Stimulated activated naive CD4-positive, alpha-beta T cell (primary cell): ENCODE measurements at regions not wholly inside any gene's neighbourhood (a gene's known extent, or its start where the extent isn't known, plus 50 kb on each side); places are given as distances from the start of the nearest gene placed in this dataset.

ENCODE experiments used
- DNase-seq, 6 experiments: peaks; one replicate each; lab custom pipeline; 2025; lab: John Stamatoyannopoulos, UW

DNA sequence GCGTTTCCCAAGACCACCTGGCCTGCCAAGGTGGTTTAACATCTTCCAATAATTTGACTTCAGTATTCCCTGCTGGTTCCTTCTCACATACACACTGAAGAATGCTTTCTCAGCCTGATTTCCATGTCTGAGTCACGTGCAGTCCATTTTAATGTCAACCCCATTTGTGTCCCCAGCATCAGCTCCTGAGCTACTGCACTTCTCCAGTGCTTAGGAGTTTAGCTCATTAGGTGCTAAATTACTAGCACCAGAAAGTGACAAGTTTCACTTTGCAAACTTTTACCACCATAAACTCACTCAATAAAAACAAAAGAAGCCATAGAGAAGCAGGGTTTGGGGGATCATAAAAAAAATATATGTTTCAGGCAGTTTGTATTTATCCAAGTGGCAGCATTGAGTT lies 279.3 kb upstream of the SORCS1 start:
- no peak for DNase-seq

DNA sequence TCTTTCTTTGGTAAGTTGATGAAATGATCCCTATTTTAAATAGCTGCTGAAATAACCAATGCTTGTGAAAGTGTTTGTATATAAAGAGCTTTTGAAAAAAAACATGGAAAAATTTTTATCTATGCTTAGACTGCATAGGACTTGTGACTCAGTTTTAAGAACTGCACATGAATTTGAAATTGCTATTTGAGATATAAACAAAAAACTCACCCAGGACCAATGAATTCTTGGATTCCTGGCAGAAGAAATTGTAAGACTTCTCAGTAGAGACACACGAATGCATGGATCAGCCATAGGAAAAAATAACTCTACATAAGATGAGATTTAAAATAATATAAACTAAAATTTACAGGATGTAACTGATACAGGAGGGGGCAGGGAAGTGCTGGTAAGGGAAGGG lies 278.8 kb upstream of the SORCS1 start:
- no peak for DNase-seq

DNA sequence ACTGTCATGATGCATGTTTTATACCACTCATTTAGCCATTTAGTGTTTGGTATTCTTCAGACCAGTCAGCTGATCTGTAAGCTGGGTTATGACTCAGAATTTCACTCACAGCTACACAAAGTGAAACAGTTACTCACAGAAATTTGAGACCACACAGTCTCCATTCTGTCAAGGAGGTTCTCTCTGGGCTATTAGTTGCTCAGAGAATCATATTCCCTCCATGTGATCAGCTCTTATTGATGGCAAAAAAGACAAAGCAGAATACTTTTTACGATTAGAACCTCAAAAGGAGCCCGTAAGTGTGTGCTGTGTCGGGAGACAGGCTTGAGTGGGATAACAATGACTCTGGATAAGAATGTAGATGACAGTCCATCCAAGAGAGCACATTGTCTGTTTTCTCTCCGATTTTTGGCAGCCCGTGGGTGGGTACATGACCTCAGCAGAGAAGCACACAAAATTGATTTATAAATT lies 277.6 kb upstream of the SORCS1 start:
- no peak for DNase-seq

DNA sequence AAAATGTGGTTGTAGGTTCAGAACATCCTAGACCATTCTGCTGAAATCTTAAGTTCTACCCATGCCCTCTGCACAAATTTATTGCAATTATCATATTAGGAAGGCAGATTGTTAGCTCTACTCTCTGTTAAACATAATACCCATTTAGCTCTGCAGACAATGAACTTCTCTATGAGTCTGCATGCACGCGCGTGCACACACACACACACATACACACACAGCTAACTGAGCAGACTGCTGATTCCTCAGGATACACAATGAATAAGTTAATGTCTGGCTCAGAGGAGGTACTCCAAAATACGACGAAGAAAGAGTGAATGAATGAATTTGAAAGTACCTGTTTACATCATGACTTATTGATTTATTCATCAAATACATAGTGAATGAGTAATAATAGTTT lies 276.2 kb upstream of the SORCS1 start:
- no peak for DNase-seq

DNA sequence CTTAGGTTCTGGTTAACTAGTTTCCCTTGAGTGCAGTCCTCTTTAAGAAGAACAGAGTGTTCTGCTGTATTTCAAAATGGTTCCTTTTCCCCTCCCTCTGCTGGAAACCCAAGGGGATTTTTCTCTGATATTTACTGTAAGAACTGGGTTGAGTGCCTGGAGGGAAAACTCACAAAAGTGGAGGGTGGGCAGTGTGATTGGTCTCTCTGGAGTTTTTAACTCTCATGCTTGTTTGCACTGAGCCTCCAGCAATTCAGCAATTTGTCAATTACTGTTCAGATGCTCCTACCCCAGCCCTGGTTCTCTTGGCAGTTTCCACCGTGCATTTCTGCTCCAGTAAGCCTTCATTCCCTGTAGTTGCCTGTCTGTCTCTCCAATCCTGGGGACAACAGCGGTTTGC lies 273.4 kb upstream of the SORCS1 start:
- no peak for DNase-seq

DNA sequence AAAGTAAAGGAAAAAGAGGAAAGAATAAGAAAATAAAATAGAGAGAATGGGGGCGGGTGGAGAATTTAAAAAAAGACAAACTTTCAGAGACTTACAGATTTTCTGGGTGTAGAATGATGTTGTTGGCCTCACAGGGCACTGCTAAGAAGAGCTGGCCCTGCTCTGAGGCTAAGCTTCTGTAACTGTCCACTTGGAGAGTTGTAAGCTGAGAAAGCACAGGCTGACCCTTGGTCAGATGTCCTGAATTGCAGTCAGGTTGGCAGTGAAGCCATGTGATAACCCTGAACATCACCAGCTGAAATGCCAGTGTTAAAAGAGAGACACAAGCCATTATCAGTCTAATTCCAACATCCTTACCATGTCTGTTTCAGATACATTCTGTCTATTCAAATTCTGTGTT lies 272.1 kb upstream of the SORCS1 start:
- DNase-seq: no peak

DNA sequence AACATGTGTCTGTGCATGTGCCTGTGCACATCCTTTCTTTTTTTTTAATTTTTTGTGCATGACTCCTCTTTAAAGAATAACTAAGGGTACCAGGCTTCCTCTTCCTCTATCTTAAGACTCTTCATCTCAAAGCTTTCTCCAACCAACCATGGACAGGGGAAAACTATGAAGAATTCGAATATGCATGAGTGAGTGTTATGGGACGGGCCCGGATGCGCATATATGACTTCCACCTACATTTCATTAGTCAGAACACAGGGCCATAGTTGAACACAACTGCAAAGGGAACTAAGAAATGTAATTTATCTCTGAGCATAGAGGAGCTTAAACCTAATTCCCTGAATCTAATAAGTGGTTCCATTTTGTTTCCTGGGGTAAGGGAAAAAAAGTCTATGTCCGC lies 270.3 kb upstream of the SORCS1 start:
- DNase-seq: no peak

DNA sequence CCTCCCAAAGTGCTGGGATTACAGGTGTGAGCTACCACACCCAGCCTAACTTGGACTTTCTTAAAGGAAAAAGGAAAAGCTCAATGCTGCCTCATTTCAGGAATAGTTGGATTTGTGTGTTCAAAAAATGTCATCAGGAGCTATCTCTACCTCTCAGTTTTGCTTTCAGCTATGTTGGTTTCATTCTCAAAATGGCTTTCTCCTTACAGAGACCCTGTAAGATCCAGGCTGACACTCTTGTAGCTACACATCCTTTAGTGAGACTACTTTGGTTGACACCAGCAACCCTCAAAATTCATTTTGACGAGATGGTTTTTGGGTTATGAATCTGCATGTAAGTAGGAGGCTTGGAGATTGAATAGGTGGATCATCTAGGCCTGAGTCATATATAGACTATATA lies 269.7 kb upstream of the SORCS1 start:
- no peak for DNase-seq

DNA sequence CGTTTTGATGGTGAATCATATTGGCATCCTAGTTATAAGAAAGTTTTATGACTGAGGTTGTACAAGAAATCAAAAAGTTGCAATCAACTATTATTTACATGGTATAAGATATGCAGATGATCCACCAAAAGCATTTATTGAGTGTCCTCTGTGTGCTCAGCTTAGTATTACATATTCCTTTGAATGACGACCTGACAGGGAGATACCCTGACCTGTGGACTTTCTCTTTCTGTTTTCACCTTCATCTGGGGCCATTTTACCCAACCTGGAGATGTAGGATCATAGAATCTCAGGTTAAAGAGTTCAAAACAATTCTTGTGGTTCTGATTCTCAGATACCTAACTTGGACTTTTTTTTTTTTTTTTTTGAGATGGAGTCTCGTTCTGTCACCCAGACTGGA lies 269.1 kb upstream of the SORCS1 start:
- DNase-seq: no peak

DNA sequence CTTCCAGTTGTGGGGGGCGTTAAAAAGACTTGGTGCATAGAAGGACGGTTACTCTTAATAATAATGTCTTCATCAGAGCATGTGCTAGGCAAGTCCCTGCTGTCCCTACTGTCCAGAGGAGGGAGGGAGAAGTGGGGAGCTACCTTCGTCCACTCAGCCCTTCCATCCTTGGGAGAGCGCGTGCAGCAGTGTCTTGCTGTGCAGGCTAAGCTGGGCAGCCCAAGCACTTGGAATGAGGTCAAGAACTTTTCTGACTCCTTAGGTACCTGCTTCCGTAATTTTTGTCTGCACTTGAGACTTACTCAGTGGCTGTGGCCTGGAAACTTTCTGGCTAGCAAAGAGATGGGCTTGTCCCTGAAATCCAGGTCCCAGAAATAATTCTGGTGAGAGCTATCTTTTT lies 265.9 kb upstream of the SORCS1 start:
- DNase-seq: no peak

DNA sequence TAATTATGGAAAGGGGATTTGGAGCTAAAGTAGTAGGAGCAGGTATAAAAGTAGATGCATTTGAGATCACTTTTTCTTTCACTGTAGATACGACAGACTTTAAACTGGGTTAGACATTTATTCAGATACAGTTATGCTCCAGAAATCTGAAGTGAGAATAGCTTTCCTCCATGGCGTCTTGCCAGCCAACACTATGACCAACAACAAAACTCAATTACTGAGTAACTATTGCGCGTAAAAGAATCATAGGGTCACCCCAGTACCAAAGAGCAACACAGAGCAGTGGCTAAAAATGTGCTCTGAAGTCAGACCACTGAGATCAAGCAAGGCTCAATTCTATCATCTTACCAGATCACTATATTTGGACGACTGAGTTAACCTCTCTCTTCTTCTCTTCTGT lies 262.5 kb upstream of the SORCS1 start:
- DNase-seq: no peak

DNA sequence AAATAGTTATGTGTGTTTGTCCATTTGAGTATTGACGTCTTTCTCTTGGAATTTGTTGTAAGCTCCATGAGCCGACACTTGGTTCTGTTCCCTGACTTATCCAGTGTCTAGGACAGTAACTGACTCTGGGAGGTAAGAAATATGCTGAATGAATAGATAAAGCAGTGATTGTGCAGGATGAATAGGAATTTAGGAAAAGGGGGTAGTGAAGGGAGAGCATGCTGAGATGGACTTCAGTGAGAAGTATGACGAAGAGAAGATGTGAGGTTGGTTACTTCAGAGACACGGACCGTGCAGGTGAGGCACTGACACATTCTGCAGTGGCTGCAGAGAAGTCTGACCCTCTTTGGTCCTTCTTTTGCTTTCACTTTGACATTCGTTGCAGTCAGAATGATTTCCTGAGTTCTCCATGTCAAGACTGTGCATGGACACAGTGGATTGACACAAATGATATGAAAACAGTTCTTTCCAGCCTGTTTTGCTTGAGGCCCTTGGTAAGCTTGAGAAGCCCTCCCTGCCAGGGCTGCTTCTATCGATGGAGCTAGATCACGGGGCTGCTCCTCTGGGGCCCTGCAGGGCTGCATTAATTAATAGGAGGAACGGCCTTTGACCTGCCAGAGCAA lies 261.5 kb upstream of the SORCS1 start:
- DNase-seq: no peak

DNA sequence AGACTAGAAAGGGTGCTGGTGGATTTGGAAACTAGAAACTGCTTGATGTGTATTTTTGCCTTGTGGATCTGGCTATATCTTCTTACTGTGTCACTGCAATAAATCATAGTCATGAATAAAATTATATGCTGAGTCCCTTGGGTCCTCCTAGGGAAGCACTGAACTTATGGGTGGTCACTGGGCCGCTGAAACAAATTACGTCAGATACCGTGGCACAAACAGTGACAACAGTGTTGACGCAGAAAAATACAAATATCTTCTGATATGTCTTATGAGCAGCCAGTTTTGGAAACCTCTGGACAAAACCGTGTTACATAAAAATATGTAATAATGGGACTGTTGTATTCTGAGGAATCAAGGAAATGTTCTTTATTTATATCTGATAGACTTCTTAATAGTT lies 260.1 kb upstream of the SORCS1 start:
- DNase-seq: no peak

DNA sequence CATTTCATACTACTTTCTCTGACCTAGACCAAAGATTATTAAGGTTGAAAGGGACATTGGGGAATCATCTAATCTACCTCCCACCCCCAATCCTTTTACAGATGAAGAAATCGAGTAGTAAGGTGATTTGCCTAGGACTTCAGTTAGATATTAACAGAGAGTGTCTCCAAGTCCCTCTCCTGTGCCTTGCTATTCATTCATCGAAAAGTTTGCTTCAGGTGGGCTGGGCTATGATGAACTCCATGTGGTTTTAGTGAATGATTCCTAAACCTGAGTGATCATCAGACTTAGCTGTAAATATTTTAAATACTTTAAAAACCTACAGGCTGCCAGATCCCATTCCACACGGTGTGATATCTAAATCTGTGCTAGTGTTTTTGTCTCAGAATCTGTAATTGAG lies 259.4 kb upstream of the SORCS1 start:
- DNase-seq: no peak

DNA sequence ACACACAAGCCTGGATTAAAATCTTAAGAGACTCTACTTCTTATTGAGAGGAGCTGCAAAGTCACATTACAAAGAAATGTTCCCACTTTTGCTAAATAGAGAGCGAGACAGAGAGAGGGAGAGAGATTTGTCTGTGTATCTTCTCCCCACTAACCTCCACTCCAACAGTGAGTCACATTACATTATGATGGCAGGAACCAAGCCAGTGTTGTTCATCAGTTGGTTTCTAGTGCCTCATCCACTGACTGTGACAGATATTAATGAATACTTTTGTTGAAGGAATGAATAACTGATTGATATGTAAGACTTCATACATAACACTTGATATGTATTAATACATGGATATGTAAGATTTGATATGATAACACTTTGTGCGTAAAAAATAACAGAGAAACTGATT lies 258.2 kb upstream of the SORCS1 start:
- DNase-seq: no peak

DNA sequence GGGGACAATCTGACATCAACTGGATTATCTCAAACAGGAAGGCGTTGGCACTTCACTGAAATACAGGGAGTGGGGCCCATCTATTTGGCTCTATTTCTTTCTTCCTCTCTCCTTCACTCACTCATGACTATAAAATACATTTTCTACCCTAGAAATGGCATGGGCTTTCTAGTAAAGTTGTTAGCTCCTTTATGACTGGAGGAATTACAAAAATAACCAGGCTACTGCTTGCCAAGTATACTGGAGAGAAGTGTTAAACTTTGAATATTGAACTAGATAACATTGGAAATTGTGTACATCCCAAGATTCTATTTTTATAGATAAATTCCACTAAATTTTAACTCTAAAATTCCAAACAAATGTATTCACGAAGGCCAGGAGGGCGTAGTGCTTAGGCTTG lies 255.7 kb upstream of the SORCS1 start:
- DNase-seq: no peak

DNA sequence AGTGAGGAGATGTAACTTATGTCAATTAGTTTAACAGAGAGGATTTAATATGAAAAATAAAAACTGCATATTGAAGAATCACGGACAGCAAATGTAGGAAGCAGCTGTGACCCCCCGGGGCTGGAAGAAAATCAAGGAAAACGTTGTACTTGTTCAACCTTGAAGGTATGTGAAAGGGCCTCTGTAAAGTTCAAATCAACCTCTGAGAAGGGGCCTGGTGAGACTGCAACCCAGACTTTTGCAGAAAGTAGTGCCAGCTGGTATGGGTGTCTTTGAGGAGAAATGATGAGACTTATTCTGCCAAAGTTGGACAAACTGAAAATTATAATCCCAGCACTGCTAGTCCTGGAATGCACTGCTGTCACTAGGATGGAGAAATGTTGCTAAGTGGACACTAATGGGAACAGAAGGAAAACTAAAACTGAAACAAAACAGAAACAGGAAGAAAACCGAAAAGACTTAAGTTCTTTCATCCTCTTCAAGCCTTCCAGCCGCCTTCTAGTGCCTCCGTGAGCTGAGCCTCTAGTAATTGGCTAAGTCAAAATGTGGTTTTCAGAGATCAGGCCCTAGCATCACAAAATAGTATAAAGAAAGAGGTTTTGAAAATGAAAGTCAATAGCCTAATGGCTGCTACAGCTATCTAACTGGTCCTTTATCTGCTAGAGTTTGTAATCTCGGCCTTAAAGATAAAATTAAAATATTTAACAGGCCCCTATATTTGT lies 253.7 kb upstream of the SORCS1 start:
- no peak for DNase-seq

DNA sequence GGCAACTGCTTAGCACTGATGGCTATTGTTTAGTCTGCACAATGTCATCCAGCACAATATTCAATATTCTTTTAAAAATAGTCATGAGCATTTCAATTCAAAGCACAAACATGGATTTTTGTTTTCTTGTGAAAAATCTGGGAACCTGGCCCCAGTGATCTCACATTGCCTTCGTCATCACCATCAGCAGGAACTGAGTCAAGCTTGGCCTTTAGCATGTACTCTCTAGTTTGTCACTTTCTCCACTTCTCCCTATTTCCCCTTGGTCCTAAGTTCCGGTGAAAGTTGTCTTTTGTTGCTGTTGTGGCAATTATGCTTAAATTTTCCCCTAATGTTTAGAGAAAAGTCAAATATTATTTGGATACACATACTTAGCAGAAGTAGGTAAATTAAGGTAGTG lies 252.9 kb upstream of the SORCS1 start:
- DNase-seq: no peak

DNA sequence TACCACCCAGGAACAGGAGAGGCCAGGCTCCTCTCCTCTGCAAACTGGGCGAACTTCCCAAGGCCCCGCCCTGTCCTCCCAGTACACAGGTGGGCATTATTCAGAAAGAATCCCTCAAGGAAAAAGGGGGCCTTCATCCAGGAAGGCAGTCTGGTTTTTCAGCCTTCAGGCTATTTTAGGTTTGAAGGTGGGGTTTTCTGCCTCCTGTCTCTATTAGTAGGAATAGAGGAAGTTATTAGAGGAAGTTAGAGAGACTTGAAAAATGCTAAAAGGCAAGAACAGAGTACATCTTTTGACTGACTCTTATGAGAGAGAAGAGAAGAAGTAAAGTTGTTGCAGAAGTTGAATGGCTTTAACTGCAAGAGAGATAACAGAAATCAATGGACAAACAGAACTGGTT lies 250.9 kb upstream of the SORCS1 start:
- no peak for DNase-seq

DNA sequence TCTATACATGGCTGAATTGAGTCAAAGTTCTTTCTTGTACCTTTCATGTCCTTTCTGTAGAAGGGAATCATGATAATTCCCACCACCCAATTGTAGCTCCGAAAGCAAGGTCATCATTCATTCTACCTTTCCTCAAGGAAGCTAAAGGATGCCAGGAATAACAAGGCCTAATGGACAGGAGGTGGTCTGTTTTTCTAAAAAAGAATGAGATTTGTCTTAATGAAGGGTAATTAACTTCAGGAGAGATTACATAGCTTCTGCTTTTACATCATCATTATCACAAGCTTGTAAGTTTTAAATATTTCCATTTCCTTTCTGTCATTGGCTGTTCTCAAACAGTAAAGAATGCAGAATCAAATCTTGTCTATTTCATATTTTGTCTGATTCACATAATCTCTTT lies 249.5 kb upstream of the SORCS1 start:
- DNase-seq: no peak

DNA sequence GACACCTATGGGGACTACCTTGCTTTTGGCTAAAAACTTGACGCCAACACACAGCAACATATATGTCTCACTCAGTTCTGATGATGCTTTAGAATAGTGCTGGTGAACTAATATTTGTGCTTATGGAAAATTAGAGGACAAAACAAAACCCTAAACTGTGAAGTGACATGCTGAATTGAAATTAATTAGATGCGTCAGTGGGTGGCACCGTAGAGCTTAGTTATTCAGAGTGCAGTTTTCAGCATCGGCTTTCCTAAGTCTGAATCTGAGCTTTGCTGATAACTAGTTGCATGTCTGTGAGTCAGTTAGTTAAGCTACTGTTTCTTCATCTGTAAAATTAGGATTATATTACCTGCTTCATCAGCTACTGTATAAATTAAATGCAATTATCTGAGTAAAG lies 245.0 kb upstream of the SORCS1 start:
- no peak for DNase-seq

DNA sequence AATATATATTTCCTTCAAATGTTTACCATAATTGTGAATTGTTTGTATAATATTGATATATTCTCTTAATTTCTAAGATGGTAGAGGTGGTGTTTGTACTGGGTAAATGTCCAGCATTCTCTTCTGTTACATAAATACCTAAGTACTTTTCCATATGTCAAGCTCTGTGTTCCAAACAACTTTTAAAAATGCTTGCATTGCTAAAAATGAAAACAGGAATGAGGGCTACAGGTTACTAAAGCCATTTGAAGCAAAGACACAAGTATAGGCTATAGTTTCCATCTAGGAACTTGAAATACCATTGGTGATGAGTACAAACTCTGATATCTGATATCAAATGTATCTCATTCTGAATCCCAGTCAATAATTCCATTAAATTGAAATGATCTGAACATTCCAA lies 233.6 kb upstream of the SORCS1 start:
- DNase-seq: no peak

DNA sequence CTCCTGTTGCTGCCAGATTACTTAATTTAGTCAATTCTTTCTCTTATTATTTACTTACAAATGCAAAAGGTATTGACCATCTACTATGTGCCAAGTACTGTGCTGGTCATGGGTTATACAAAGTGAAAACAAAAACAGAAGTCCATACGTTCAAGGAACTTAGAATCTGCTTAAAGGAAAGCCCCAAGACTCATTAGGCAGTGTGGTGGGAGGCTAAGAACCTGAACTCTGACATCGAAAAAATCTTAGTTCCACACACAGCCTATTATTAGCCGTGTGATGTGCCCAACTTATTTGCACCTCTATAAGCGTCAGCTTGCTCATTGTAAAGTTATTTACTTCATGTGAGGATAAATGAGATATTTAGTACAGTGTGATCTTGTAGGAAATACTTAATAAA lies 227.4 kb upstream of the SORCS1 start:
- DNase-seq: no peak

DNA sequence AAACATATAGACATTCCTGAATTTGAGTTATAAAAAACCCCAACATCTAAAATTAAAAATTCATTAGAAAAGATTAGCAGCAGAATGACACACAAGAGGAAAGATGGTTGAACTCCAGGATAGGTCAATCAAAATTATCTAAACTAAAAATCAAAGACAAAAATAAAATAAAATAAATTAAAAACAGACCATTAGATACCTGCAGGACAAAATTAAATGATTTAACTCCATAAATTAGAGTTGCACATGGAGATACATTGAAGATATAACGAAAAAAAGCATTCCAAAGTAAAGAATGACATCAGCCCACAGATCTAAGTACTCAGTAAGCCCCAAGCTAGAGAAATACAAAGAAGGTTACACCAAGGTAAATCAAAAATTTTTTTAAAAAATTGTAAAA lies 226.1 kb upstream of the SORCS1 start:
- DNase-seq: no peak
